Right lobe of liver (tissue), 6 donors: ENCODE measurements at regions not wholly inside any gene's neighbourhood (a gene's known extent, or its start where the extent isn't known, plus 50 kb on each side); places are given as distances from the start of the nearest gene placed in this dataset.

Source experiments
- ATAC-seq, 4 donors: fragments of 200-7000 bp; cut with Tn5 transposase; one replicate each; pipeline ENCODE4 v1.9.1; 2020; ENCODE audit warnings: mild to moderate bottlenecking in 4 of 4, moderate library complexity in 4 of 4
- DNase-seq, 3 donors: peaks; one replicate each; pipeline ENCODE4 v3.0.0-alpha.2; 2020
- H3K27ac ChIP-seq, 3 donors: fragments of 200-600 bp; one replicate each; pipeline ENCODE4 v1.8.0; 2022
- H3K27me3 ChIP-seq, 2 donors: fragments of 200-600 bp; one replicate each; pipeline ENCODE4 v1.8.0; 2022
- H3K36me3 ChIP-seq, 4 donors: fragments of 200-600 bp; sonication (generic) in 1 of 4; one replicate each; pipeline versions ENCODE4 v1.5.1 to v1.8.0; 2017 to 2022; ENCODE audit warnings: control low read depth in 1 of 4
- H3K4me1 ChIP-seq, 4 donors: fragments of 200-600 bp; sonication (generic) in 1 of 4; one replicate each; pipeline versions ENCODE4 v1.5.1 to v1.8.0; 2017 to 2022; ENCODE audit warnings: control low read depth in 1 of 4
- H3K4me3 ChIP-seq, 3 donors: fragments of 200-600 bp; one replicate each; pipeline ENCODE4 v1.8.0; 2022
- H3K9me3 ChIP-seq, 4 donors: fragments of 200-600 bp; sonication (generic) in 1 of 4; one replicate each; pipeline versions ENCODE4 v1.5.1 to v1.8.0; 2017 to 2022; ENCODE audit warnings: control low read depth in 1 of 4
- CTCF ChIP-seq, 4 donors: fragments of 200-600 bp in 3 of 4; fragments of 450-650 bp in 1 of 4; IDR thresholded peaks; one replicate each; pipeline versions ENCODE4 v1.5.1 to v1.8.0; 2016 to 2022; ENCODE audit warnings: antibody characterized with exemption in 4 of 4, mild to moderate bottlenecking in 2 of 4
- POLR2A ChIP-seq: fragments of 450-650 bp; IDR thresholded peaks from one replicate; pipeline ENCODE4 v1.6.1; 2017; ENCODE audit warnings: antibody characterized with exemption, mild to moderate bottlenecking
- WGBS: methylation state at CpG from one replicate; pipeline ENCODE4 v1.1.6; 2018; ENCODE audit warnings: low coverage, low lambda C conversion rate; ENCODE audit not compliant: insufficient coverage; ENCODE audit errors: missing lambda C conversion rate; 5-methylcytosine and 5-hydroxymethylcytosine counted together
- intact Hi-C, 2 donors: fragments of 100-400 bp; cut with DNase I; formaldehyde crosslinking; loops; one replicate each; pipeline versions ENCODE4 v1.11.2 to v1.14.1; 2022
- donor health status: DM: no; HTN: yes; CAD: no.
- donor health status: DM: no; HTN: no; CAD: no.
- donor health status: DM: no; HTN: no; CAD: no.
- donor health status: DM: no; HTN: yes; CAD: no.
- donor health status: DM: no; HTN: yes; CAD: no.

DNA sequence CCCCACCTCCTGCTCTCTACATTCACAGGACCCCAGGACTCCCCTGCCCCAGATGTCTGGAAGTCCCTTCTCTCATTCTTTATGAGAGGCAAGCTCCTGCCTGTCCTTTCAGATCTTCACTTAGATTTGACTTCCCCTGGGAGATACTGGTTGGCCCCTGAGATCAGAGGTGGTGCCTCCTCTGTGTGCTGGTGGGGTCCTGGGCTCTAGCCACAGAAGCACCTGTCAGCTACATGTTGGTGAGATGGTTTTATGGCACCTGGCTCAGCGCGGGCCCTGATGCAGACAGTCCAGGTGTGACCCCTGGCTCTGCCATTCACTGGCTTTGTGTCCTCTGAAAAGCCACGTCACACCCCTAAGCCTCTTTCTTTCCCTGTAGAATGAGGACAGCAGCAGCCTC, 369.6 kb upstream of the ID2 start:
- no peak for ATAC-seq
- no peak overlapping the region for H3K27ac ChIP-seq

GRCh38 chr2:8312861-8313830, 368.7 kb upstream of the ID2 start:
- ATAC-seq (peak; percentile 62 to 77 (median 71)), DNase-seq (no peak)
- peak overlapping the region in 2 of 3 donors; percentile 26 to 41 for H3K27ac ChIP-seq
- no peaks in the 10 kb centered on the region for H3K36me3 ChIP-seq
- WGBS, result 63% methylated on average over 7 of the region's 8 CpGs
- TF ChIP-seq CTCF (IDR thresholded peaks at IDR 0.05) (no peak), POLR2A (no peak)
- H3K27me3 ChIP-seq, result no peaks in the 10 kb centered on the region
- H3K4me1 ChIP-seq, result peaks cover 0 to 14% (median 4%) of the 10 kb centered on the region in 4 donors
- intact Hi-C loops, result loop anchor here in 1 of 2 donors (10.0 kb wide), 1 partner anchor 82 kb away; no protein-coding TSS in a partner anchor
- no peaks in the 10 kb centered on the region for H3K9me3 ChIP-seq
- H3K4me3 ChIP-seq, result no peak overlapping the region

More for the DNA sequence above, 369.6 kb upstream of the ID2 start:
- no peaks in the 10 kb centered on the region for H3K36me3 ChIP-seq
- no peak for DNase-seq
- TF ChIP-seq POLR2A (no peak), CTCF (IDR thresholded peaks at IDR 0.05) (no peak)
- H3K4me3 ChIP-seq, result no peak overlapping the region
- H3K27me3 ChIP-seq, result no peaks in the 10 kb centered on the region
- intact Hi-C loops, result loop anchor here in 1 of 2 donors (10.0 kb wide), 1 partner anchor 83 kb away; no protein-coding TSS in a partner anchor
- H3K9me3 ChIP-seq, result no peaks in the 10 kb centered on the region
- WGBS, result 83% methylated on average over 1 of the region's 3 CpGs
- peaks cover 0 to 14% (median 4%) of the 10 kb centered on the region in 4 donors for H3K4me1 ChIP-seq

DNA sequence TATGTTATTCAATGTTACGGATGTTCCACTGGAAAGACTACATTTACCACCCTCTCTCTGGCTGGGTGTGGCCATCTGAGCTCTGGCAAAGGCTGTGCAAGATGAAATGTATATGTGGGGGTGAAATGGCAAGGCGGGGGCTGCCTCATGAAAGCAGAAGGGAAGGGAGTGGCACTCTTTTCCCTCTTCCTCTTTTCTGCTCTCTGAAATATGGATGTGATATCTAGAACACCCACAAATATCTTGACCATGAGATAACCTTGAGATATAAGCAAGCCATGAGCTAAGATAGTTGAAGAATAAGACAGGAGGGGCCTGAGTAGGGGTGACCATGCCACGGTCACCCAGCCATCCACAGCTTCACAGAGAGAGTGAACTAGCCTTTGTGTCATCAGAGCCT, 367.8 kb upstream of the ID2 start:
- Histone ChIP-seq H3K9me3 (no peaks in the 10 kb centered on the region), H3K27ac (peak overlapping the region in 1 of 3 donors; percentile 41), H3K27me3 (no peaks in the 10 kb centered on the region), H3K4me1 (peaks cover 0 to 14% (median 4%) of the 10 kb centered on the region in 4 donors), H3K4me3 (no peak overlapping the region), H3K36me3 (no peaks in the 10 kb centered on the region)
- TF ChIP-seq POLR2A (no peak), CTCF (IDR thresholded peaks at IDR 0.05) (no peak)
- intact Hi-C loops, result loop anchor here in 1 of 2 donors (10.0 kb wide), 1 partner anchor 81 kb away; no protein-coding TSS in a partner anchor
- ATAC-seq, result no peak
- 68% methylated on average over 3 of the region's 3 CpGs for WGBS
- DNase-seq, result no peak

DNA sequence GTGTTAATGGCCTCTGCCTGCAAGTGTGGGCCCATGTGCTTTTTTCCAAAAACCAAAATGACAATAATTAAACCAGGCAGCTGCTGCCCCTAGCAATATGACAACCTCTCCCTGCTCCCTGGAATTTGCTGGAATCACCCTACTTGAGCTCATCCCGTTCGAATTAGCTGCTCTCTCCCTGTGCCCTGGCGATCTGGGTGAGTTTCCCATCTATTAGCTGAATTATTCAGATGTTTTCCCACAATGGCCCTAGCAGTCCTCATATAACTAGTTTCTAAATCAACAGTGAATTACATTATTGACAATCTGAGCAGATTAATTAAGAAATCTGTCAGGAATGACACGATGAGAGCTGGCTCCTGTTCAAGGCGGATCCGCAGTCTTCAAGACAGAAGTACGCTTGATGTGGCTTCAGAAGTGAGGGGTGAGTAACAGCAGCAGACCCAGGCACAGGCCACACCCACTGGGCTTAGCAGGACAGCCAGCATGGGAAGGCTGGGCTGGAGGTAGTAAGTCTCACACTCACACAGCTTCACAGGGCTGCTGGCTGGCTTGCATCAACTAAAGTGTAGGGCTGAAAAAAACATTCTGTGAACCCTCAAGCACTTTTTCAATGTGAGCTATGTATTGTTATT, 366.2 kb upstream of the ID2 start:
- H3K4me1 ChIP-seq, result peaks cover 0 to 14% (median 4%) of the 10 kb centered on the region in 4 donors
- H3K4me3 ChIP-seq, result no peak overlapping the region
- ATAC-seq, result peak in 1 of 4 donors; percentile 16
- 89% methylated on average over 3 of the region's 7 CpGs for WGBS
- H3K9me3 ChIP-seq, result no peaks in the 10 kb centered on the region
- no peak for TF ChIP-seq POLR2A
- TF ChIP-seq CTCF (IDR thresholded peaks at IDR 0.05), result no peak
- H3K27ac ChIP-seq, result no peak overlapping the region
- intact Hi-C loops, result loop anchor here in 1 of 2 donors (10.0 kb wide), 1 partner anchor 79 kb away; no protein-coding TSS in a partner anchor
- H3K36me3 ChIP-seq, result no peaks in the 10 kb centered on the region
- DNase-seq, result no peak
- H3K27me3 ChIP-seq, result no peaks in the 10 kb centered on the region
